ENCODE measurements at regions not wholly inside any gene's neighbourhood (a gene's known extent, or its start where the extent isn't known, plus 50 kb on each side); places are given as distances from the start of the nearest gene placed in this dataset.

DNA sequence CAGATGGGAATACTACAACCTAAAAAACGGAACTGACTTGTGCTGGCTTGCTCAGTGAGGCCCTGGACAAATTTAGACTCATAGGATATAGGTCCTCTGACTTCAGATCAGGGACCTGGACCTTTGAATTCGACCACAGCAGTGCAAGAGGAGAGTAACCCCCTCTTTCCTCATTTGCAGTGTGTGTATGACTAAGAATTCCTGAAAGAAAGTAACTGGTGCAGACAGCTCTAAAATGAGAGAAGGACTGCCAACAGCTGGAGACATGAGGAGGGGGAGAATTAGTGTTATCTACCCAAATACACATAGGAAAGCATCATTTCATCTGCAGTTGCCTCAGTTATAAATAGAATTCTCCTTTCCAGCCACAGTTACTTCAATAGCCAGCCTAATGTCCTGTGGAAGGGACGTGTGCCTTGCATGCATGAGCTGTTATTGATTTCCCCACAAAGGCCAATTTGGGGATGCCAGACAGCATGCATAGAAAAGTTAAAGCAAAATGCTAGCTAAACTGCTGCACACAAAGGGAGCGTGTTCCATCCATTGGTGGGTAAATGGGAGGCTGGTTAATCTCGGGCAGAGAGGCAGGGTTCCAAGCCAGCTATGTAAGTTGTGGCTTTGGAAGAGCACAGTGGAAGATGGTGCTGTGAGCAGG lies 442.7 kb downstream of the CDK5RAP2 start:
- no peak for DNase-seq (ENCODE audit: low read depth in 2 of 3, low spot score in 2 of 3)

DNA sequence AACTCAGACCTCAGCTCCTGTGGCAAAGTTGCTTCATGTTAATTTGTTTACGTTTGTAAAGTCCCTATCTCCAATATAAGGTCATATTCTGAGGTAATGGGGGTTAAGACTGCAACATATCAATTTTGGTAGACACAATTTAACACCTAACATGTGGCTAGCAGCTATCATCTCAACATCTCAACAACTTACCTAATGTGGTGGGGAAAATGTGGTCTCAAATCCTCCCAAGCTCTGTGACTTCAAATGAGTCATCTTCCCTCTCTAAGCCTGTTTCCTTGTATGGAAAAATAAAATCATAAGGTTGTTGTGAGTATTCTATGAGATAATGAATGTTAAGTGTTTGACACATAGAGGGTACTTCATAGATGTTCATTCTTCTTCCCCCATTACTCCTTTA lies 443.3 kb downstream of the CDK5RAP2 start:
- DNase-seq (ENCODE audit: low read depth in 2 of 3, low spot score in 2 of 3): no peak

DNA sequence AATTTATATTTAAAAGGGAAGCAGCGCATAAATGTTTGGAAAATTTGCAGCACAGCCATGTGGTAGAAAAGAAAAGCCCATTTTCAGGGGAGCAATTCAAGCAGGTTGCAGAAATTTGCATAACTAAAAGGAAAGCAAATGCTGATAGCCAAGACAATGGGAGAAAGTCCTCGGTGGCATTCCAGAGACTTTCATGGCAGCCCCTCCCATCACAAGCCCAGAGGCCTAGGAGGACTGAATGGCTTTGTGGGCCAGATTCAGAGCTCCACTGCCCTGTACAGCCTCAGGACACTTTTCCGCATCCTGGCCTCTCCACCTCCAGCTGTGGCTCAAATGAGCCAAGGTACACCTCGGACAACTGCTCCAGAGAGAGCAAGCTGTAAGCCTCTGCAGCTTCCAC lies 462.9 kb downstream of the CDK5RAP2 start:
- no peak for DNase-seq (ENCODE audit: low read depth in 2 of 3, low spot score in 2 of 3)

DNA sequence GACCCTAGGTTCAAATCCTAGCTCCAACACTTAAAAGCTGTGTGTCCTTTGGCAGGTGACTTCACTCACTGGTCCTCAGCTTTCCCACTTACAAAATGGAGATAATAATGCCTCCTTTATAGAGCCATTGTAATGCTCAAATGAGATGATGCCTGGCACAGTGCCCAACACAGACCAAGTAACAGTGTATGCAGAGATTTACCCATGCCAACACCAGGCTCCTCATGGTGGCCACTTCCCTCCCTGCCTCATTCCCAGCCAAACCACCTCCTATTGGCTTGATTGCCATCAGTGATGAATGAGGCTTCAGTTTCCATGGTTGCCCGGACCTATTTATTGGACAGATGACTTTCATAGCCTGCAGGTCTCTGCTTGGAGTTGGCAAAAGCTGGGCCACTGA lies 469.4 kb downstream of the CDK5RAP2 start:
- DNase-seq (ENCODE audit: low read depth in 2 of 3, low spot score in 2 of 3): no peak

DNA sequence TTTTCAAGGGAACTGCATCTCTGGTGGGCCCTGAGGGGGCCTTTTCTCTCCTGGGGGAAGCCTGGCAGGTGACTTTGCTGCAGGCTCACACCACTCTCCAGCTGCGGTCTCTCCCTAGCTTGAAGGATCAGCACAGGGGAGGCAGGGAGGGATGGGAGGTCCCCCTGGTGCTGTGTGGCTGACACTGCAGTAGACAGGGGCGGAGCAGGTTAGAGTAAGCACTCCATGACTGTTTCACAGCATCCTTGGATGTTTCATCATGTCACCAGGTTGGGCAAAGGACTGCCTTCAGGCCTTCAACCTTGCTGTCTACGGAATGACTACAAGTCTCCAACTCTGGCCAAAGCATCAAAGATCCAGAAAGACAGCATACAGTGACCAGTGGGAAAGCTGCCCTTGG lies 470.7 kb downstream of the CDK5RAP2 start:
- no peak for DNase-seq (ENCODE audit: low read depth in 2 of 3, low spot score in 2 of 3)

DNA sequence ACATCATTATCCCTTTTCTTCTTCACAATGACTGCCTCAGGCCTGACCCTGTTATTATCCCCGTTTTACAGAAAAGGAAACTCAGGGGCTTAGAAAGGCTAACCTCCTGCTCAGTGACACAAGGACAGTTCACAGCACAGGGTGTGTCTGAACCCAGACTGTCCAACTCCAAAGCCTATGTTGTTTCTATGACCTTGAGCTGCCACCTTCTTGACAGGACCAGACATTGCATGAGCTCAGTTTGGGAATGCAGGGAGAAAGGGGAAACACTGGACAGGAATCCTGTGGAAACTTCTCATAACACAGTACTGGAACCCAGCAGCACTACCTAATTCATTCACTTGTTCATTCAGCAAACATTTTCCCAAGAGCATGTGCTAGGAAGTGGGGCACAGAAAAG lies 472.8 kb downstream of the CDK5RAP2 start:
- no peak for DNase-seq (ENCODE audit: low read depth in 2 of 3, low spot score in 2 of 3)

DNA sequence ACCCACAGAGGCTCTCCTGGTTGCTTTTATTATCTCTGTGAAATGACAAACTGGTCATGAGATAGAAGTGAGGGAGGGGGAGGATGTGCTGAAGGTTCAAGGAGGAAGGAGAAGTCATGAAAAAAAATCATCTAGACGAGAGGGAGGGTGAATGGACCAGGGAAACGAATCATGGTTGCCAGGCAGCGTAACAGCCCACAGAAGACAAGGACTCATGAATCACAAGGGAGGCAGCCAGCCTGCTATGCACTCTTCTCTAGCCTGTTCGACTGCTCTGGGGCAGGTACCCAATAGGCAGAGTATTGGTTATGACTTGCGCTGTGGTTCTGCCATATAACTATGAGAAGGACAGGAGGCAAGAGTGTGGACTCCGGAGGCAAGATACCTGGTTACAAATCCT lies 475.2 kb downstream of the CDK5RAP2 start:
- DNase-seq (ENCODE audit: low read depth in 2 of 3, low spot score in 2 of 3): no peak

DNA sequence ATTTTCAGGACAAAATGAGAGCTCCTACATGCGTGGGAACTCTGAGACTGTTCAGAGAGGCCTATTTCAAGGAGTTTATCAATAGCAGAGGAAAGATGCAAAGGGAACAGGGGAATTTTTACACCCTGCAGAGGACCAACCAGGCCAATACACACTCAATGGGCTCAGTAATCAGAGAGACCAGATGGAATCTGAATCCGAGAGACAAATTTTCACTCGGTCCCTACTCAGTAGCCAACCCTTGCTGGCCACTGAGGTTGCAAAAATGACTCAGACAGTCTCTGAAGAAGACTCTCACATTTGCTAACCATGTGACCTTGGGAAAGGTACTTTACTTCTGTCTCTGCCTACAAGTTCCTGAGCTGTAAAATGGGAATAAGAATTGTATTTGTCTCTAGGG lies 479.4 kb downstream of the CDK5RAP2 start:
- no peak for DNase-seq (ENCODE audit: low read depth in 2 of 3, low spot score in 2 of 3)

DNA sequence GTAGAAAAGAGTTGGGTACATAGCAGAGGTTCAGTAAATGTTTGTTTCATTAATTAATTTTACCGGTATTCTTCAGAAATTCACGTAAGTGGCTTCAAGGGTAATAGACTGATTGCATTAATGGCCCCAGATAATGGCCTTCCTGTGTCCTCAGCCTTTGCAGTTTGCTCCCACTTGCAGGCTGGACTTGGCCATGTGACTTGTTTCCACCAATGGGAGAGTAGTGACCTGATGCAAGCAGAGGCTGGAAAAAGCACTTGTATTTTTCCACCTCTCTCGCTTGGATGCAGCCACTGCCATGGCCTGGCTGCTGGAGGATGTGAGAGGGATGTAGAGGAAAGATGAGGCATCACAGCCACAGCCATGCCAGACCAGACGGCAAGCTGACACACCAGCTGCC lies 480.9 kb downstream of the CDK5RAP2 start:
- DNase-seq (ENCODE audit: low read depth in 2 of 3, low spot score in 2 of 3): no peak

DNA sequence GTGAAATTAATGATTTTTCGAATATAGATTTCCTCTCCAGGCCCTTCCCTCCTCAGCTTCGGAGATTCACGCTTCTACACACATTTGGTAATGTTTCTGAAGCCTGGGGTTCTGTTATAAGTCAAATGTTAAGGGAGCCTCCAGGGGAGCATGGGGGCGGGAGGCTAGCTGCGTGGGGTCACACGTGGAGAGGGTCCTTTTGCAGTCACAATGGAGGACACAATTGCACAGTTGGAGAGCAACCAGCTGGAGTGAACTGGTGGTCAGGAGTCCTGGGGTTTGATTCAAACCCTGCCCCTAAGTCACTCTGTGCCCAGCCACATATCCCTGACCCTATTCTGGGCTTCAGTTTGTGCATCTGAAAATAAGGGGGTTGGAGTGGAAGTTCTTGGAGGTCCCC lies 481.4 kb downstream of the CDK5RAP2 start:
- DNase-seq (ENCODE audit: low read depth in 2 of 3, low spot score in 2 of 3): no peak

DNA sequence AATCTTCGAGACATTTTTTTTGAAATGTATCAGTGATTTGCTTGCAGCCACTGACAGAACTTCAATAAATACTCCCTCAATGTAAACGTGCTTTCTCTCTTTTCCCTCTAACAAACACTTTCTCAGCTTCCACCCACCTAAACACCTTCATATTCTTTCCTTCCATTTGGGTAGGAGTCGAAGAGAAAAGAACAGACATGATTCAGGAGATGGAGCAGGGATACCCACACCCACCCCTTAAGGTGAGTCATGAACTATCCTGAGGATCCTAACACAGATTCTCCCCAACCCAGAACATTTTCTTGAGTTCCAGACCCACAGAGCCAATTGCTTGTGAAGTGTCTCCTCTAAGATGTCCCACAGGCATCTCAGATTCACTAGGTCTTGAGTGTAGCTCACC lies 488.8 kb downstream of the CDK5RAP2 start:
- no peak for DNase-seq (ENCODE audit: low read depth in 2 of 3, low spot score in 2 of 3)

DNA sequence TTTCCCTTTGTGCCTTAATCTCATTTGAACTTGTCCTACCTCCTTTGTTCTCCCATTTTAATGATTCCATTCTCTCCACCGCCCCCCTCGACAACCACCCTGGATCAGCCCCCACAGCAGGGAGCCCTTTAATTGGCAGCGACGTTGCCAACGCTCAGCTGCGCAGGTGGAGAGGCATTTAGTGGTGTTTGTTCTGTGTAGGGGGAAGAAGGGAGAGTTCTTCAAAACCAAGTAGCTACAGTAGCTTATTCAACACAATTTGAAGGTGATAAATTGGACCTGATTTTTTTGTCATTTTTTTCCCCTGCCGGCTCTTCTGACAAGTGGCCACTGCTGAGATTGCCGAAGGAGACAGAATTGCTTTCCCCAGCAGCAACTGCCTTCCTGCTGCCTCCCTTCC lies 499.1 kb downstream of the CDK5RAP2 start:
- no peak for DNase-seq (ENCODE audit: low read depth in 2 of 3, low spot score in 2 of 3)

DNA sequence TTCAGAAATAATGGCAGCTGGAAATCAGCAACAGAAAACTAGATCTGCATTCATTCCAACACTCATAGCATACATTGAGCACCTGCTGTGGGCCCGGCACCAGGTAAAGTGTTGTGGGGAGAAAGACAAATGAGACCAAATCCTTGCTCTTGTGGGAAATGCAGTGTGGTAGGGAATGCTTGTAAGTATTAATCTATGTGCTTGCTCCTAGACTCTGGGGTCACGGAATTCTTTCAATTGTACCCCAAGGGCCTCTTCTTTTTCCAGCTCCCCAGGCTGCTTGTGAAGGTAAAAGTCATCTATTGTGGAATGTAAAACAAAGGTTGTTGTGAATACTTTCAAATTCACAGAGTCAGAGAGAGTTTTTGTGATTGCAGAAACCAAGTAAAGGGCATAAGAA lies 501.9 kb downstream of the CDK5RAP2 start:
- DNase-seq (ENCODE audit: low read depth in 2 of 3, low spot score in 2 of 3): no peak

DNA sequence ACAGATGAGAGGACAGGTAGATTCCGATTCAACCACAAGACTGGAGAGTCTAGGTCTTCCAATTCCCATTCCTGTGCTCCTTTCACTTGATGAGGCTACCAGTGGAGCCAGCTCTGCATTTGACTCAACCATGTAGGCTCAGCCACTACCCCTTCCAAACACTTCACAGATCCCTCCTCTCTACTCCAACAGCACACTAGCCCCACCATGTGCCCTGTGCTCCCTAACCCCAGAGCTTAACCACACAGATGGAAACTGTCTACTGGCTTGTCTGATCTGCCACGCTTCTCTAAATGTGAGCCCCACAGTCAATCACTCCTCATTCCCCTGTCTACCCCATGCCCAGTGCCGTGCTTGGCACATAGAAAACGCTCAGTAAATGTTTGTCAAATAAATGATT lies 508.2 kb downstream of the CDK5RAP2 start:
- no peak for DNase-seq (ENCODE audit: low read depth in 2 of 3, low spot score in 2 of 3)

DNA sequence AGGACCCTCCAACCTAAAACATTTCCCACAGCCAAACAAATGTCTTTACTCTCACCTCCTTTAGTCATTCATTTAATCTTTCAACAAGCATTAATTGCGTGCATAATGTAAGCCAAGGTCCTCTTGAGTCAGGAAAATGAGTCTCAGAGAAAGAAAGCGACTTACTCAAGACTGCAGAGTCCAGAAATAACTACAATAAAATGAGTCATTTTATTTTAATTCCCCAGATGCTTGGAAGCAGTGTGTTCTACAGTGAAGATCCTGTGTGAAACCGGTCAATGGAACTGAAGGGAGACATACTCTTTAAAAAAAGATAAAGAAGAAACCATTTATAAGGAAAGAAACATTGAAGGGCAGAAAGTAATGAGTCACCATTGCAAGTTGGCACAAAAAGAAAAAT lies 513.7 kb downstream of the CDK5RAP2 start:
- DNase-seq (ENCODE audit: low read depth in 2 of 3, low spot score in 2 of 3): no peak

DNA sequence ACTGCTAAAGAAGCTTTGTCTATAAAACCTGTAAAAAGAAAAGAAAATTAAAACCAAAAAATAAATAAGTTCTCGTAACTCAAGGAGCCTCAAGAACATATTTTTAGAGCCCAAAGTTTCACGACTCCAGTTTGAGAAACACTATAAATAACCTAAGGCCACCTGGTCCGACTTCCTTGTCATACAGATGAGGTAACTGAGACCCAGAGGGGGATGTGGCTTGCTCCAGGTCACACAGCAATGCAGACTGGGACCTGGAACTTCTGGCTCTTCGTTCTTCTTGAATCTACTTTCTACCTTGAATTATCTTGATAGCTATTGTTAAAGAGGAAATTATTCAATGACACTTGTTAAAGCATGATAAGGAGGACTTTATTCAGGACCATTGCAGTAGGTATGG lies 514.8 kb downstream of the CDK5RAP2 start:
- no peak for DNase-seq (ENCODE audit: low read depth in 2 of 3, low spot score in 2 of 3)

DNA sequence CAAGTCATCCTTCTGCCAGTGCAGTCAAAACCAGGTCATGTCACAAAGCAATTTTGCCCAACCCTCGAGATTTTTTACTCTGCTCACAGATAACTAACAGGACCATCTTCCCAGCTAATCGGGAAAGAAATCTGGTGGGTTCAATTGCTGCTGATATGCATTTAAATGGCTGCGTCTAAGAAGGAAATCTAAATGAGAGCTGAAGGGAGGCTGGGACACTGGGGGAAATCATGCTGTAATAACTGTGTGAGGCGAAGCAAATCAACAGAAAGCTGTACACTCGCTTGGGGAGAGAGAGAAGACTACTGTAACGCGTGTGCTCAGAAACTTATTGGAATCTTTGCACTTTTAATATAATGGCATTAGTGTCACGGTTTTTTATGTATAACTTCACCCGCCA lies 535.0 kb downstream of the CDK5RAP2 start:
- no peak for DNase-seq (ENCODE audit: low read depth in 2 of 3, low spot score in 2 of 3)

DNA sequence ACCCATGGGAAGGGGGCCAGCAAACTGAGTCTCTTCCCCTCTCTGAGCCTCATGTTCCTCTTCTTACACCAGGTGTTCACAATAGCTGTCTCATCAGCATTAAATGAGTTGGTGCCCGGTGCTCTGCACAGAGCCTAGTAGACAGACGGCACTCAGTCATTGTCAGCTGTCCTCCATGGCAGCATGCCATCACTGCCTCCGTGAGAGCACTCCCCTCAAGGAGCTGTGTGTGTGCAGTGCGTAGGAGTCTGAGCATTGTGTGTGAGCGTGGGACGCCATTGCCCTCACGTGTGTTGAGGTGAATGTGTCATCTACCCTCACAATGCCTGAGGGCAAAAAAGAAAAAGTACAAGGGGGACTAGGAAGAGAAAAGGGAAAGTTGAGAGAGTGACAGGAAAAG lies 536.5 kb downstream of the CDK5RAP2 start:
- DNase-seq (ENCODE audit: low read depth in 2 of 3, low spot score in 2 of 3): no peak

DNA sequence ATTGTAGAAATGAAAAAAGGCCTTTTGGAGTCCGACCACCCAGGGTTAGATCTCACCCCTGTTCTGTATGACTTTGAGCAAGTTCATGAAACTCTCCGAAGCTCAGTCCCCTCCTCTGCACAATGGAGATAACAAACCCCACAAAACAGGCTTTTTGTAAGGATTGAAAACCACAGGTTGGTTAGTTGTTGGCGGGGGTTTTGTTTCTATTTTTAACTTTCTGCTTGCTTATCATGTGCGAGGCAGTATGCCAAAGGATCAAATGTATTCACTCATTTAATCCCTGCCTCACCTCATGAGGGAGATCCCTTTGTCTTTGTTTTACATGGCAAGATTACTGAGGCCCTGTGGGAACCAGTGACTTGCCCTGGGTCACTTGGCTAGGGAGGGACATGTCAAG lies 539.1 kb downstream of the CDK5RAP2 start:
- DNase-seq (ENCODE audit: low read depth in 2 of 3, low spot score in 2 of 3): no peak

DNA sequence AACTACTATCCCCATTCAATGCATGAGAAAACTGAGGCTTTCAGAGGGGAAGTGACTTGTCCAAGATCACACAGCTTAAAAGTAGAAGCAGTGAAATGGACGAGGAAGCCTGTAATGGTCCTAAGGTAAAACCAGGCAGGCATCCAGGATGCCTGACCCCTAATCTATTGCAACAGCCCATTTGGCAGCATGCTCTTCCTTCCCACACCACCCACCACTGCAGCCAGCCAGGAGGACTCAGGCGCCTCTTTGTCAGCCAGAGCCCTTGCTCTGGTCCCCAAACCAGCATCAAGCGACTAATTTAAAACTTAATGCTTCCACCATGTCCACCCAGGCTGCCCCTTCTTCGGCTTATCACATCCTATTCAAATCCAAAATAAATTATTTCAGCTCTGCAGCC lies 541.6 kb downstream of the CDK5RAP2 start:
- DNase-seq (ENCODE audit: low read depth in 2 of 3, low spot score in 2 of 3): no peak

DNA sequence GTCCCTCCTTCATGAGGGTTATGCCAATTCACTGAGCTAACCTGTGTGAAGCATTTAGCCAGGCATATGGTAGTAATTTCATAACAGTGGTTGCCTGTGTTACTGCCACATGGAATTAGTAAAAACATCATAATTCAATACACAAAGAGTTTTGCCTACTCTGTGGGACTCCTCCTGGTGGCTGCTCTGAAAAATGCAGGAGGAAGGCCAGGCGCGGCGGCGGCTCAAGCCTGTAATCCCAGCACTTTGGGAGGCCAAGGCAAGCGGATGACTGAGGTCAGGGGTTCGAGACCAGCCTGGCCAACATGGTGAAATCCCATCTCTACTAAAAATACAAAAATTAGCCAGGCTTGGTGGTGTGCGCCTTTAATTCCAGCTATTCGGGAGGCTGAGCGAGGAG lies 547.3 kb downstream of the CDK5RAP2 start:
- DNase-seq (ENCODE audit: low read depth in 2 of 3, low spot score in 2 of 3): no peak

DNA sequence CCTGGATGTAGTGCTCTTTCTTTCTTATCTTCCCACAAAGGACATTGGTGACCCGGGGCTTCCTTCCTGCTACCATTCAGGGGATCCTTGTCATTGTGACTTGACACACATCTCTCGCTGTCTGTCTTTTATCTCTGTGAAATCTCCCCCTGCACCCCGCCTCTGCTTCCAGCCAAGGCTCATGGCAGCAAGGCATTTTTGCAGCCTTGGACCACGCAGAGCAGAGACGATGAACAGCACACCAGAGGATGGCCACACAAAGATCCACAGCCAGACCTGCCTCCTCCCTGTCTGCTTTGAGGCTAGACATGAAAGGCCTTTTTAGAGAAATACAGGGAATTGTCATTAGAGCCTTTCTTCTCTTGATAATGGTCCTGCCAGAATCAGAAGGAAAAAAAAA lies 549.1 kb downstream of the CDK5RAP2 start:
- DNase-seq (ENCODE audit: low read depth in 2 of 3, low spot score in 2 of 3): no peak

DNA sequence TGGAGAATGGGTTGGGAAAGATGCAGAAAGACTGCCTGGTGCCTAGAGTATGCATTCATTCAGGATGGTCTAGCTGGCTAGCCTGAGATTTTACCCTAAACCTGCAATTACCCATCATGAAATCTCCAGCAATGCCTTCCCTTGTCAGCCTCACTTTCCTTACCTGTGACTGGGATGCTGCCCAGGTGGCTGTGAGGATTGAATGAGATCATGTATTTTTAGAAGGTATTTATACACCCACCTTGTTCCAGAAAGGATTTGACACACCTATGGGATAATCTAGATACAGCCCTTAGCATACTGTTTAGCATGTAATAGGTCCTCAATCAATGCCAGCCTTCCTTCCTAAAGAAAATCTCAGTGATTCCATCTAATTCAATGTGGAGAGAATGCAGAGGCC lies 561.4 kb downstream of the CDK5RAP2 start:
- no peak for DNase-seq (ENCODE audit: low read depth in 2 of 3, low spot score in 2 of 3)

DNA sequence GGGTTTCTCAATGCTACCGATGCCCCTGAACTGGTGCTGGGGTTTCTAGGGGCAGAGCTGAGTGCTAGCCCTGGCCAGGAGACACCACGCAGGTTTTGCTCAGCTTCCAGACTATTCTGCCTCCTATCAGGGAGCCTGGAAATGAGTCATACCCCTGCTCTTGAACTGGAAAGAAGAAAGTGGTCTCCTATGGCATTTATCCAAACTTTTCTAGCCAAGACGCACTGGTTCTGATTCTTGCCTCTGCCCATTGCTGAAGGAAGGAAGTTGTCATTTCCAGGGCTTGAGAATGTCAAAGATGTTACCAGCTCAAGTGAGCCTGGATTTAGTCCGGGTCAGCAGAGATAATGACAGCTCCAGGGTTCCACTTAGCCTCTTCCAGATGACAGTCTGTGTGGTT lies 561.9 kb downstream of the CDK5RAP2 start:
- no peak for DNase-seq (ENCODE audit: low read depth in 2 of 3, low spot score in 2 of 3)

All from activated CD8-positive, alpha-beta memory T cell treated with anti-CD3 and anti-CD28 coated beads for 48 hours (primary cell).